Hepatocyte (in vitro differentiated cells): ENCODE measurements at regions not wholly inside any gene's neighbourhood (a gene's known extent, or its start where the extent isn't known, plus 50 kb on each side); places are given as distances from the start of the nearest gene placed in this dataset.

Source experiments
- DNase-seq: peaks from one replicate; pipeline ENCODE4 v3.0.0-alpha.2; 2016; ENCODE audit warnings: low spot score
- H2AFZ ChIP-seq: fragments of 200-600 bp; sonication (generic); 2 replicates; pipeline ENCODE4 v1.6.0; 2016; ENCODE audit warnings: antibody characterized with exemption, mild to moderate bottlenecking
- H3K27ac ChIP-seq: fragments of 200-600 bp; sonication (generic); 2 replicates; pipeline ENCODE4 v1.5.1; 2016; ENCODE audit warnings: mild to moderate bottlenecking
- H3K27me3 ChIP-seq: fragments of 200-600 bp; sonication (generic); 2 replicates; pipeline ENCODE4 v1.6.1; 2016
- H3K36me3 ChIP-seq: fragments of 200-600 bp; sonication (generic); replicated peaks from 2 replicates; pipeline ENCODE4 v1.5.1; 2016; ENCODE audit warnings: low read depth; ENCODE audit not compliant: insufficient read depth
- H3K4me1 ChIP-seq: fragments of 200-600 bp; sonication (generic); 2 replicates; pipeline ENCODE4 v1.5.1; 2016; ENCODE audit warnings: mild to moderate bottlenecking, moderate library complexity; ENCODE audit not compliant: insufficient read depth
- H3K4me2 ChIP-seq: fragments of 200-600 bp; sonication (generic); 2 replicates; pipeline ENCODE4 v1.6.0; 2016
- H3K4me3 ChIP-seq: fragments of 200-600 bp; sonication (generic); 2 replicates; pipeline ENCODE4 v1.5.1; 2016; ENCODE audit warnings: mild to moderate bottlenecking
- H3K79me2 ChIP-seq: fragments of 200-600 bp; sonication (generic); 2 replicates; pipeline ENCODE4 v1.6.0; 2017; ENCODE audit warnings: mild to moderate bottlenecking
- H3K9me2 ChIP-seq: fragments of 200-600 bp; sonication (generic); replicated peaks from 2 replicates; pipeline ENCODE4 v1.6.0; 2017; ENCODE audit warnings: mild to moderate bottlenecking; ENCODE audit not compliant: insufficient read depth
- H3K9me3 ChIP-seq: fragments of 200-600 bp; sonication (generic); 2 replicates; pipeline ENCODE4 v1.5.1; 2016; ENCODE audit warnings: low read depth, mild to moderate bottlenecking
- H4K20me1 ChIP-seq: fragments of 200-600 bp; sonication (generic); 2 replicates; pipeline ENCODE4 v1.6.0; 2016; ENCODE audit warnings: mild to moderate bottlenecking; ENCODE audit not compliant: insufficient read depth, poor library complexity, severe bottlenecking
- EZH2 ChIP-seq: fragments of 200-600 bp; sonication (generic); IDR thresholded peaks from 2 replicates; pipeline ENCODE4 v1.6.1; 2016; ENCODE audit warnings: antibody characterized with exemption, mild to moderate bottlenecking, borderline replicate concordance
- EZH2phosphoT487 ChIP-seq: fragments of 200-600 bp; sonication (generic); IDR thresholded peaks from one replicate; pipeline ENCODE4 v1.6.1; 2018; ENCODE audit warnings: antibody characterized with exemption, mild to moderate bottlenecking, low read depth, moderate library complexity; ENCODE audit not compliant: unreplicated experiment, severe bottlenecking
- WGBS: methylation state at CpG from one replicate; pipeline ENCODE4 v1.1.6; 2016; ENCODE audit warnings: low lambda C conversion rate; ENCODE audit errors: missing lambda C conversion rate; 5-methylcytosine and 5-hydroxymethylcytosine counted together
- TF ChIP-seq, protein P1 (sequence below): fragments of 200-600 bp; sonication (generic); IDR thresholded peaks from 2 replicates; pipeline ENCODE4 v1.5.1; 2016; ENCODE audit warnings: antibody characterized with exemption, mild to moderate bottlenecking; ENCODE audit not compliant: poor library complexity

- TF ChIP-seq, protein P1, sequence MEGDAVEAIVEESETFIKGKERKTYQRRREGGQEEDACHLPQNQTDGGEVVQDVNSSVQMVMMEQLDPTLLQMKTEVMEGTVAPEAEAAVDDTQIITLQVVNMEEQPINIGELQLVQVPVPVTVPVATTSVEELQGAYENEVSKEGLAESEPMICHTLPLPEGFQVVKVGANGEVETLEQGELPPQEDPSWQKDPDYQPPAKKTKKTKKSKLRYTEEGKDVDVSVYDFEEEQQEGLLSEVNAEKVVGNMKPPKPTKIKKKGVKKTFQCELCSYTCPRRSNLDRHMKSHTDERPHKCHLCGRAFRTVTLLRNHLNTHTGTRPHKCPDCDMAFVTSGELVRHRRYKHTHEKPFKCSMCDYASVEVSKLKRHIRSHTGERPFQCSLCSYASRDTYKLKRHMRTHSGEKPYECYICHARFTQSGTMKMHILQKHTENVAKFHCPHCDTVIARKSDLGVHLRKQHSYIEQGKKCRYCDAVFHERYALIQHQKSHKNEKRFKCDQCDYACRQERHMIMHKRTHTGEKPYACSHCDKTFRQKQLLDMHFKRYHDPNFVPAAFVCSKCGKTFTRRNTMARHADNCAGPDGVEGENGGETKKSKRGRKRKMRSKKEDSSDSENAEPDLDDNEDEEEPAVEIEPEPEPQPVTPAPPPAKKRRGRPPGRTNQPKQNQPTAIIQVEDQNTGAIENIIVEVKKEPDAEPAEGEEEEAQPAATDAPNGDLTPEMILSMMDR = no peak
- TF ChIP-seq EZH2phosphoT487 (no peak), EZH2 (no peak)
- DNase-seq = no peak
- H3K4me2 ChIP-seq = no peak overlapping the region
- 67% methylated on average over 2 of the region's 2 CpGs for WGBS
- H3K4me1 ChIP-seq = no peaks in the 10 kb centered on the region
- H3K4me3 ChIP-seq = no peak overlapping the region
- H4K20me1 ChIP-seq = no peaks in the 10 kb centered on the region
- H3K79me2 ChIP-seq = no peaks in the 10 kb centered on the region
- H2AFZ ChIP-seq = no peak overlapping the region
- no peak overlapping the region for H3K27ac ChIP-seq
- no peaks in the 10 kb centered on the region for H3K9me3 ChIP-seq
- H3K9me2 ChIP-seq = no peaks in the 10 kb centered on the region
- H3K36me3 ChIP-seq = no peaks in the 10 kb centered on the region
- no peaks in the 10 kb centered on the region for H3K27me3 ChIP-seq
Observed at GRCh38 chr6:153801917-153802316, 237.1 kb upstream of the OPRM1 start.

- H3K36me3 ChIP-seq = no peaks in the 10 kb centered on the region
- no peaks in the 10 kb centered on the region for H3K9me3 ChIP-seq
- WGBS = 88% methylated on average over 4 of the region's 4 CpGs
- H2AFZ ChIP-seq = no peak overlapping the region
- no peak for DNase-seq
- H3K27ac ChIP-seq = no peak overlapping the region
- no peaks in the 10 kb centered on the region for H3K79me2 ChIP-seq
- TF ChIP-seq EZH2phosphoT487 (no peak), EZH2 (no peak)
- TF ChIP-seq, protein P1 = no peak
- H3K27me3 ChIP-seq = no peaks in the 10 kb centered on the region
- H3K9me2 ChIP-seq = no peaks in the 10 kb centered on the region
- H3K4me2 ChIP-seq = no peak overlapping the region
- no peak overlapping the region for H3K4me3 ChIP-seq
- no peaks in the 10 kb centered on the region for H4K20me1 ChIP-seq
- H3K4me1 ChIP-seq = no peaks in the 10 kb centered on the region
Observed at GRCh38 chr6:153800580-153801188, 238.4 kb upstream of the OPRM1 start.

DNA sequence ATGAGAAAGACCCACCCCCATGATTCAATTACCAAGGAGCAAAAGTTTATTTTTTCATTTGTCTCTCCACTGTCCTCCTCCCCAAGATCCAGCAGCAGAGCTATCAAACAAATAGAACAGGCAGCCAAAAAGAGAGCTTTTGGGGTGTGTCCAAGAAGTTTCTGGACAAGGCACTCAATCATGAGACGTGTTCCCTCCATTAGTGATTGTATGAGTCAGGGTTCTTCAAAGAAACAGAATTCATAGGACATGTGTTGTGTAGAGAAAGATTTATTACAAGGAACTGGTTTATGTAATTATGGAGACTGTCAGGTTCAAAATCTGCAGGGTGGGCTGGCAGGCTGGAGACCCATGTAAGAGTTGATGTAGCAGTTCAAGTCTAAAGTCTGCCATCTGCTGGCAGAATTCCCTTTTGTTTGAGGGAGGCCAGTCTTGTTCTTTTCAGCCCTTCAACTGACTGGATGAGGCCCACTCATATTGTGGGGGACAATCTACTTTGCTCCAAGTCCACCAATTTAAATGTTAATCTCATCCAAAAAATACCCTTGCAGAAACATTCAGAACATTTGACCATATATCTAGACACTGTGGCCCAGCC, 248.1 kb upstream of the OPRM1 start:
- TF ChIP-seq, protein P1 = peak; percentile 25
- TF ChIP-seq EZH2phosphoT487 = no peak
- no peaks in the 10 kb centered on the region for H3K4me1 ChIP-seq
- no peaks in the 10 kb centered on the region for H4K20me1 ChIP-seq
- H3K79me2 ChIP-seq = no peaks in the 10 kb centered on the region
- DNase-seq = peak; percentile 13
- WGBS = 79% methylated on average over 1 of the region's 1 CpG
- no peak overlapping the region for H2AFZ ChIP-seq
- H3K4me3 ChIP-seq = no peak overlapping the region
- H3K27ac ChIP-seq = no peak overlapping the region
- no peaks in the 10 kb centered on the region for H3K9me3 ChIP-seq
- H3K9me2 ChIP-seq = no peaks in the 10 kb centered on the region
- no peak overlapping the region for H3K4me2 ChIP-seq
- no peaks in the 10 kb centered on the region for H3K36me3 ChIP-seq
- H3K27me3 ChIP-seq = no peaks in the 10 kb centered on the region
